SU-DHL-6 (cell line): ENCODE measurements at regions not wholly inside any gene's neighbourhood (a gene's known extent, or its start where the extent isn't known, plus 50 kb on each side); places are given as distances from the start of the nearest gene placed in this dataset.

ENCODE experiments used
- H2AFZ ChIP-seq: fragments of 200-600 bp; sonication (generic); 2 replicates; pipeline ENCODE4 v1.6.1; 2014; ENCODE audit warnings: low read depth, mild to moderate bottlenecking, moderate library complexity, mixed read lengths, antibody characterized with exemption, low read length; ENCODE audit not compliant: severe bottlenecking
- H3F3A ChIP-seq: fragments of 200-600 bp; shearing (Covaris generic); 2 replicates; pipeline ENCODE4 v1.6.0; 2016; ENCODE audit warnings: antibody characterized with exemption, mild to moderate bottlenecking; ENCODE audit not compliant: insufficient read depth
- H3K27ac ChIP-seq: fragments of 200-600 bp; sonication (generic); 2 replicates; pipeline ENCODE4 v1.5.1; 2016; ENCODE audit warnings: low read depth, mild to moderate bottlenecking, low read length, moderate library complexity, mixed read lengths
- H3K27me3 ChIP-seq: fragments of 200-600 bp; sonication (generic), shearing (Covaris generic); 2 replicates; pipeline ENCODE4 v1.6.0; 2014; ENCODE audit warnings: mild to moderate bottlenecking, low read length
- H3K36me3 ChIP-seq: fragments of 200-600 bp; sonication (generic); 2 replicates; pipeline ENCODE4 v1.6.1; 2014; ENCODE audit warnings: mild to moderate bottlenecking, low read length, mixed read lengths
- H3K4me2 ChIP-seq: fragments of 300-600, 200-600 bp; shearing (Covaris generic), sonication (generic); 2 replicates; pipeline ENCODE4 v1.6.0; 2014; ENCODE audit warnings: low read length, low read depth, mild to moderate bottlenecking; ENCODE audit not compliant: poor library complexity, severe bottlenecking
- H3K4me3 ChIP-seq: fragments of 200-600 bp; sonication (generic); 2 replicates; pipeline ENCODE4 v1.5.1; 2014; ENCODE audit warnings: antibody characterized with exemption, low read length, mild to moderate bottlenecking, mixed read lengths; ENCODE audit not compliant: insufficient read depth, poor library complexity, severe bottlenecking
- H3K79me2 ChIP-seq: fragments of 200-600 bp; sonication (generic); 2 replicates; pipeline ENCODE4 v1.6.1; 2014; ENCODE audit warnings: mild to moderate bottlenecking, low read length, moderate library complexity; ENCODE audit not compliant: insufficient read depth
- H3K9ac ChIP-seq: fragments of 200-600 bp; sonication (generic); 2 replicates; pipeline ENCODE4 v1.7.0; 2014; ENCODE audit warnings: mild to moderate bottlenecking, low read length
- H3K9me2 ChIP-seq: fragments of 200-600 bp; sonication (generic); replicated peaks from 2 replicates; pipeline ENCODE4 v1.6.1; 2014; ENCODE audit warnings: low read length; ENCODE audit not compliant: insufficient read depth
- H3K9me3 ChIP-seq: fragments of 200-600 bp; sonication (generic); 2 replicates; pipeline ENCODE4 v1.6.1; 2014; ENCODE audit warnings: low read length, mixed read lengths; ENCODE audit not compliant: insufficient read depth
- H4K20me1 ChIP-seq: fragments of 200-600 bp; sonication (generic); 2 replicates; pipeline ENCODE4 v1.6.1; 2014; ENCODE audit warnings: low read depth, mild to moderate bottlenecking, antibody characterized with exemption, low read length, moderate library complexity, mixed read lengths
- EZH2phosphoT487 ChIP-seq: fragments of 200-600 bp; sonication (generic), shearing (Covaris generic); conservative IDR thresholded peaks from 2 replicates; pipeline ENCODE4 v1.6.1; 2018; ENCODE audit warnings: mild to moderate bottlenecking, antibody characterized with exemption, low read length, moderate library complexity, mixed read lengths
- TF ChIP-seq, protein P1 (sequence below): fragments of 200-600 bp; sonication (generic); IDR thresholded peaks from one replicate; pipeline ENCODE4 v1.5.1; 2017; ENCODE audit warnings: antibody characterized with exemption, mild to moderate bottlenecking, low read length, moderate library complexity; ENCODE audit not compliant: insufficient read depth, poor library complexity, severe bottlenecking

DNA sequence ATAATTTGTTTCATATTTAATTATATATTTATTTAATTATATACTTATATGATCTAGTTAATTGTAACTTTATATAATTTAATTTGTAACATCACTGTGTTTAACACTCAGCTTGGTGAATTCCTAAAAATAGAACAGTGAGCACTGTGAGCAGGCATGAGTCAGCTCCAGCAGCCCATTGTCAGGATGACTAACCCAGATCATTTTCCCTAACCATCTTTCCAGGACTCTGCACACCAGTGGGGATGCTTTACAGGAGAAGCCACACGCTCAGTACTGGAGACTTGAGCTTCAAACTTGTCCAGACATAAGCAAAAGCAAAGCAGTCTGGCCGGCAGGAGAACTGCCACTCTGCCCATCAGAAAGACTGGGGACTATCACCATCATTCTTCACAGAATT, 446.2 kb upstream of the TRPC7 start:
- Histone ChIP-seq H3K79me2 (no peaks in the 10 kb centered on the region), H2AFZ (no peak overlapping the region), H3K9ac (no peak overlapping the region), H3K9me2 (0 out of 2 replicates have a peak, but pooled peaks cover 3% of the 10 kb centered on the region), H4K20me1 (no peaks in the 10 kb centered on the region), H3K27me3 (no peaks in the 10 kb centered on the region), H3K27ac (no peak overlapping the region), H3K36me3 (no peaks in the 10 kb centered on the region), H3K9me3 (no peaks in the 10 kb centered on the region), H3F3A (no peaks in the 10 kb centered on the region), H3K4me3 (no peak overlapping the region), H3K4me2 (no peak overlapping the region)
- TF ChIP-seq, protein P1, sequence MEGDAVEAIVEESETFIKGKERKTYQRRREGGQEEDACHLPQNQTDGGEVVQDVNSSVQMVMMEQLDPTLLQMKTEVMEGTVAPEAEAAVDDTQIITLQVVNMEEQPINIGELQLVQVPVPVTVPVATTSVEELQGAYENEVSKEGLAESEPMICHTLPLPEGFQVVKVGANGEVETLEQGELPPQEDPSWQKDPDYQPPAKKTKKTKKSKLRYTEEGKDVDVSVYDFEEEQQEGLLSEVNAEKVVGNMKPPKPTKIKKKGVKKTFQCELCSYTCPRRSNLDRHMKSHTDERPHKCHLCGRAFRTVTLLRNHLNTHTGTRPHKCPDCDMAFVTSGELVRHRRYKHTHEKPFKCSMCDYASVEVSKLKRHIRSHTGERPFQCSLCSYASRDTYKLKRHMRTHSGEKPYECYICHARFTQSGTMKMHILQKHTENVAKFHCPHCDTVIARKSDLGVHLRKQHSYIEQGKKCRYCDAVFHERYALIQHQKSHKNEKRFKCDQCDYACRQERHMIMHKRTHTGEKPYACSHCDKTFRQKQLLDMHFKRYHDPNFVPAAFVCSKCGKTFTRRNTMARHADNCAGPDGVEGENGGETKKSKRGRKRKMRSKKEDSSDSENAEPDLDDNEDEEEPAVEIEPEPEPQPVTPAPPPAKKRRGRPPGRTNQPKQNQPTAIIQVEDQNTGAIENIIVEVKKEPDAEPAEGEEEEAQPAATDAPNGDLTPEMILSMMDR, result no peak
- no peak for TF ChIP-seq EZH2phosphoT487

DNA sequence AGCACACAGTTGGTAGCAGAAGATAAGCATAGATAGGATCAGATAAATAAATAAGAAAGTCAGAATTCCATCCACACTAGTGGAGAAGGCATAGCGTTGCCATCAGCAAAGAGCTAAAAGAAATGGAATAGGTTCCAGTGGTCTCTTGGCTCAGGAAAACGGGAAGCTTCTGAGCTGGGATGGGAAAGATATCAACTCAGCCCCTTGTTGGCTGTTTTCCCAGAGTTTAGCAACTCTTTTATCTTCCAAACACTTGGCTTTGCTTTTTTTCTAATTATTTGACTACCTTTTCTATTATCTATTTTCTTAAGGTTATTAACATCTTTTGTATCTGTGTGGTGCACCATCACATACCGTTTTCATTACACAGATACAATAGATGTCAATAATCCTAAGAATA, 445.7 kb upstream of the TRPC7 start:
- no peak overlapping the region for H3K9ac ChIP-seq
- no peak overlapping the region for H3K4me3 ChIP-seq
- H4K20me1 ChIP-seq, result no peaks in the 10 kb centered on the region
- no peaks in the 10 kb centered on the region for H3K27me3 ChIP-seq
- H2AFZ ChIP-seq, result no peak overlapping the region
- 0 out of 2 replicates have a peak, but pooled peaks cover 3% of the 10 kb centered on the region for H3K9me2 ChIP-seq
- TF ChIP-seq EZH2phosphoT487, result no peak
- TF ChIP-seq, protein P1, result no peak
- H3K4me2 ChIP-seq, result no peak overlapping the region
- no peaks in the 10 kb centered on the region for H3K36me3 ChIP-seq
- no peaks in the 10 kb centered on the region for H3K9me3 ChIP-seq
- no peak overlapping the region for H3K27ac ChIP-seq
- H3F3A ChIP-seq, result no peaks in the 10 kb centered on the region
- no peaks in the 10 kb centered on the region for H3K79me2 ChIP-seq

DNA sequence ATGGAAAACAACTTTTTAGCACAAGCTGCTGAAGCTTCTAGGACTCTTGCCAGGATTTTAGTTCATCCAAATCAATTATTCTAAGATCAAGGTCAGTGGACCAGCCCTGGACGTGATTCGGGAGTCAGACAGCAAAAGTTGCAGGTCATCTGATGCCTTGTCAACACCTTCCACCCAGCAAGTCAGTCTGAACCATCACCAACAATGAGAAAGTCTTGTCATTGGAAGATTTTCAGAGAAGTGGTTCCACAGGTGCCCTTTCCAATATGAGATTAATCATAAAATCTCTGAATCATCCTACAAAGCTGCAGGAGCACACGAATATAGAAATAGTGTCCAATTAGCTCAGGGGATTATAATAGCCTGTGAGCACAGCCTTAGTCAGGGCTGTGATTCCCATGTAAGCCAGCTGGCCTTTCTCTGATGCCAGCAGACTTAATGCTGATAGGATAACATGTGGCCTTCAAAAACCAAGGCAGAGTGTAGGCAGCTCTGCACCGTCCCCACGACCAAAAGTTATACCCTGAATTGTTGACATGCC, 445.0 kb upstream of the TRPC7 start:
- Histone ChIP-seq H3K4me3 (no peak overlapping the region), H3K27ac (no peak overlapping the region), H3K9me2 (0 out of 2 replicates have a peak, but pooled peaks cover 3% of the 10 kb centered on the region), H3K4me2 (no peak overlapping the region), H4K20me1 (no peaks in the 10 kb centered on the region), H2AFZ (no peak overlapping the region), H3K9ac (no peak overlapping the region), H3K27me3 (no peaks in the 10 kb centered on the region), H3F3A (no peaks in the 10 kb centered on the region), H3K79me2 (no peaks in the 10 kb centered on the region), H3K9me3 (no peaks in the 10 kb centered on the region), H3K36me3 (no peaks in the 10 kb centered on the region)
- TF ChIP-seq, protein P1, result no peak
- no peak for TF ChIP-seq EZH2phosphoT487
